ENCODE measurements at regions not wholly inside any gene's neighbourhood (a gene's known extent, or its start where the extent isn't known, plus 50 kb on each side); places are given as distances from the start of the nearest gene placed in this dataset.

DNA sequence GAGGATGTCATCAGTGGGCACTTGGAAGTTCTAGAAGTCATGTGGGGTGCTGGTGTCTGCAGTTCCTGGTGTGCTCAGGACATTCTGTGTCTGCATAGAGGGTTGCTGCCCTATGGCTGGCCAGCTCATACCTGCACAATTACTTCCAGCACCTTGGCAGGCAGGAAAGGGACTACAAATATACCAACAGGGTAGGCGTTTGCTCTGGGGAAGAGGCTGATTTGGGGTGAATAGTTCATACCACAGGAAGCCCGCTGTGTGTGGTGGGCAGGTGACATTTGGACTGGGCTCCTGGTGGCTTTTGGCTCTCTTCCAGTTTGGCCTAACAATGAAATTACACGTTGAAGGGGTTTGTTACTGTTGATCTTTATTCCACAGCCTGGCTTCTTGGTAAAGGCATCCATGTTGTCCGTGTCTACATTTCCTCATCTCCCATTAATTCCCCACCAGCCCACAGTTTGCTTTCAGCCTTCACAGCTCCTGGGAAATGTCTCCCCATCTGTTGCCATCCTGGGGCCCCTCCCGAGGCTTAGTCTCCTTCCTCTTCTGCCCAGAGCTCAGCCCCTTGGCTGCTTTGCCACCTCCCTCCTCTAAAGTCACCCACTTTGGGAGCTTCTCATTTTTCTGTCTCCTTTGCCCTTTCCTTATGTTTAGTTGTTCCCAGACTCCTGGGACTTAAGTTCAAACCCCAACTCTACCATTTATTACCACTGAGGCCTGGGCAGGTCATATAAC, 88.1 kb downstream of the RSPH3 start (continued):
- TF ChIP-seq, protein P1, sequence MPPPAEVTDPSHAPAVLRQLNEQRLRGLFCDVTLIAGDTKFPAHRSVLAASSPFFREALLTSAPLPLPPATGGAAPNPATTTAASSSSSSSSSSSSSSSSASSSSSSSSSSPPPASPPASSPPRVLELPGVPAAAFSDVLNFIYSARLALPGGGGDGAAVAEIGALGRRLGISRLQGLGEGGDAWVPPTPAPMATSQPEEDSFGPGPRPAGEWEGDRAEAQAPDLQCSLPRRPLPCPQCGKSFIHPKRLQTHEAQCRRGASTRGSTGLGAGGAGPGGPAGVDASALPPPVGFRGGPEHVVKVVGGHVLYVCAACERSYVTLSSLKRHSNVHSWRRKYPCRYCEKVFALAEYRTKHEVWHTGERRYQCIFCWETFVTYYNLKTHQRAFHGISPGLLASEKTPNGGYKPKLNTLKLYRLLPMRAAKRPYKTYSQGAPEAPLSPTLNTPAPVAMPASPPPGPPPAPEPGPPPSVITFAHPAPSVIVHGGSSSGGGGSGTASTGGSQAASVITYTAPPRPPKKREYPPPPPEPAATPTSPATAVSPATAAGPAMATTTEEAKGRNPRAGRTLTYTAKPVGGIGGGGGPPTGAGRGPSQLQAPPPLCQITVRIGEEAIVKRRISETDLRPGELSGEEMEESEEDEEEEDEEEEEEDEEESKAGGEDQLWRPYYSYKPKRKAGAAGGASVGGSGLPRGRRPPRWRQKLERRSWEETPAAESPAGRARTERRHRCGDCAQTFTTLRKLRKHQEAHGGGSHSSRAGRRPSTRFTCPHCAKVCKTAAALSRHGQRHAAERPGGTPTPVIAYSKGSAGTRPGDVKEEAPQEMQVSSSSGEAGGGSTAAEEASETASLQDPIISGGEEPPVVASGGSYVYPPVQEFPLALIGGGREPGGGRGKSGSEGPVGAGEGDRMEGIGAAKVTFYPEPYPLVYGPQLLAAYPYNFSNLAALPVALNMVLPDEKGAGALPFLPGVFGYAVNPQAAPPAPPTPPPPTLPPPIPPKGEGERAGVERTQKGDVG (CRISPR knock-in tag; IDR thresholded peaks at IDR 0.05): no peak
- TF ChIP-seq LARP7 (IDR thresholded peaks at IDR 0.05) (0 out of 2 replicates have a peak, but pooled peaks have one; percentile 27), MTA3 (IDR thresholded peaks at IDR 0.05; ENCODE audit: borderline replicate concordance, low read length) (0 out of 2 replicates have a peak, but pooled peaks have one; percentile 59), SP1 (IDR thresholded peaks at IDR 0.05; ENCODE audit: low read depth, low read length) (peak; percentile 46), RUNX3 (IDR thresholded peaks at IDR 0.05; ENCODE audit: low read length) (peak; percentile 67), CBX3 (IDR thresholded peaks at IDR 0.05; ENCODE audit: borderline replicate concordance, low read depth) (no peak), NFYB (IDR thresholded peaks at IDR 0.05; ENCODE audit: insufficient read depth, low read depth, low read length) (no peak), POLR2A (IDR thresholded peaks at IDR 0.05; ENCODE audit: low read depth, low read length) (0 out of 2 replicates have a peak, but pooled peaks have one; percentile 25), CHD1 (IDR thresholded peaks at IDR 0.05; ENCODE audit: low read depth, low read length) (no peak), MTA2 (IDR thresholded peaks at IDR 0.05; ENCODE audit: low read depth) (no peak), JUNB (IDR thresholded peaks at IDR 0.05) (no peak), GABPA (IDR thresholded peaks at IDR 0.05; ENCODE audit: low read depth) (no peak), TCF12 (IDR thresholded peaks at IDR 0.05; ENCODE audit: low read depth, low read length) (no peak), YBX1 (IDR thresholded peaks at IDR 0.05) (no peak), ZNF207 (IDR thresholded peaks at IDR 0.05; ENCODE audit: borderline replicate concordance) (no peak), IKZF2 (IDR thresholded peaks at IDR 0.05) (peak in 1 of 2 experiments; percentile 31; a peak in 3 of 4 replicates), BRCA1 (IDR thresholded peaks at IDR 0.05; ENCODE audit: low read depth, low read length) (no peak), TARDBP (IDR thresholded peaks at IDR 0.05; ENCODE audit: borderline replicate concordance) (no peak), TCF7 (IDR thresholded peaks at IDR 0.05; ENCODE audit: borderline replicate concordance) (no peak), EGR1 (IDR thresholded peaks at IDR 0.05; ENCODE audit: borderline replicate concordance in 1 of 2, low read depth in 2 of 2, low read length in 2 of 2) (no peak; a peak in 1 of 3 replicates), BHLHE40 (IDR thresholded peaks at IDR 0.05; ENCODE audit: borderline replicate concordance in 1 of 2, low read depth in 2 of 2, low read length in 1 of 2) (peak in 1 of 2 experiments; percentile 62; a peak in 2 of 4 replicates)
- TF ChIP-seq, protein P2, sequence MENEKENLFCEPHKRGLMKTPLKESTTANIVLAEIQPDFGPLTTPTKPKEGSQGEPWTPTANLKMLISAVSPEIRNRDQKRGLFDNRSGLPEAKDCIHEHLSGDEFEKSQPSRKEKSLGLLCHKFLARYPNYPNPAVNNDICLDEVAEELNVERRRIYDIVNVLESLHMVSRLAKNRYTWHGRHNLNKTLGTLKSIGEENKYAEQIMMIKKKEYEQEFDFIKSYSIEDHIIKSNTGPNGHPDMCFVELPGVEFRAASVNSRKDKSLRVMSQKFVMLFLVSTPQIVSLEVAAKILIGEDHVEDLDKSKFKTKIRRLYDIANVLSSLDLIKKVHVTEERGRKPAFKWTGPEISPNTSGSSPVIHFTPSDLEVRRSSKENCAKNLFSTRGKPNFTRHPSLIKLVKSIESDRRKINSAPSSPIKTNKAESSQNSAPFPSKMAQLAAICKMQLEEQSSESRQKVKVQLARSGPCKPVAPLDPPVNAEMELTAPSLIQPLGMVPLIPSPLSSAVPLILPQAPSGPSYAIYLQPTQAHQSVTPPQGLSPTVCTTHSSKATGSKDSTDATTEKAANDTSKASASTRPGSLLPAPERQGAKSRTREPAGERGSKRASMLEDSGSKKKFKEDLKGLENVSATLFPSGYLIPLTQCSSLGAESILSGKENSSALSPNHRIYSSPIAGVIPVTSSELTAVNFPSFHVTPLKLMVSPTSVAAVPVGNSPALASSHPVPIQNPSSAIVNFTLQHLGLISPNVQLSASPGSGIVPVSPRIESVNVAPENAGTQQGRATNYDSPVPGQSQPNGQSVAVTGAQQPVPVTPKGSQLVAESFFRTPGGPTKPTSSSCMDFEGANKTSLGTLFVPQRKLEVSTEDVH (IDR thresholded peaks at IDR 0.05; ENCODE audit: low read depth, partially characterized antibody): no peak
- TF ChIP-seq, protein P3, sequence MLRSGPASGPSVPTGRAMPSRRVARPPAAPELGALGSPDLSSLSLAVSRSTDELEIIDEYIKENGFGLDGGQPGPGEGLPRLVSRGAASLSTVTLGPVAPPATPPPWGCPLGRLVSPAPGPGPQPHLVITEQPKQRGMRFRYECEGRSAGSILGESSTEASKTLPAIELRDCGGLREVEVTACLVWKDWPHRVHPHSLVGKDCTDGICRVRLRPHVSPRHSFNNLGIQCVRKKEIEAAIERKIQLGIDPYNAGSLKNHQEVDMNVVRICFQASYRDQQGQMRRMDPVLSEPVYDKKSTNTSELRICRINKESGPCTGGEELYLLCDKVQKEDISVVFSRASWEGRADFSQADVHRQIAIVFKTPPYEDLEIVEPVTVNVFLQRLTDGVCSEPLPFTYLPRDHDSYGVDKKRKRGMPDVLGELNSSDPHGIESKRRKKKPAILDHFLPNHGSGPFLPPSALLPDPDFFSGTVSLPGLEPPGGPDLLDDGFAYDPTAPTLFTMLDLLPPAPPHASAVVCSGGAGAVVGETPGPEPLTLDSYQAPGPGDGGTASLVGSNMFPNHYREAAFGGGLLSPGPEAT (IDR thresholded peaks at IDR 0.05; ENCODE audit: low read depth): no peak; the same call in 1 of the 2 replicates
- TF ChIP-seq, protein P4, sequence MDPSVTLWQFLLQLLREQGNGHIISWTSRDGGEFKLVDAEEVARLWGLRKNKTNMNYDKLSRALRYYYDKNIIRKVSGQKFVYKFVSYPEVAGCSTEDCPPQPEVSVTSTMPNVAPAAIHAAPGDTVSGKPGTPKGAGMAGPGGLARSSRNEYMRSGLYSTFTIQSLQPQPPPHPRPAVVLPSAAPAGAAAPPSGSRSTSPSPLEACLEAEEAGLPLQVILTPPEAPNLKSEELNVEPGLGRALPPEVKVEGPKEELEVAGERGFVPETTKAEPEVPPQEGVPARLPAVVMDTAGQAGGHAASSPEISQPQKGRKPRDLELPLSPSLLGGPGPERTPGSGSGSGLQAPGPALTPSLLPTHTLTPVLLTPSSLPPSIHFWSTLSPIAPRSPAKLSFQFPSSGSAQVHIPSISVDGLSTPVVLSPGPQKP (IDR thresholded peaks at IDR 0.05; ENCODE audit: low read depth, low read length): no peak
